CD4-positive, alpha-beta T cell treated with Interleukin-15 for 1 hour (primary cell): ENCODE measurements at regions not wholly inside any gene's neighbourhood (a gene's known extent, or its start where the extent isn't known, plus 50 kb on each side); places are given as distances from the start of the nearest gene placed in this dataset.
"Not testable (repeated sequence)": the region's sequence is repeated elsewhere in the genome, so short reads cannot be mapped to it uniquely, and the experiment has no call there.

ENCODE experiments used
- DNase-seq: peaks from one replicate; pipeline ENCODE4 v3.0.0-alpha.2; 2020

DNA sequence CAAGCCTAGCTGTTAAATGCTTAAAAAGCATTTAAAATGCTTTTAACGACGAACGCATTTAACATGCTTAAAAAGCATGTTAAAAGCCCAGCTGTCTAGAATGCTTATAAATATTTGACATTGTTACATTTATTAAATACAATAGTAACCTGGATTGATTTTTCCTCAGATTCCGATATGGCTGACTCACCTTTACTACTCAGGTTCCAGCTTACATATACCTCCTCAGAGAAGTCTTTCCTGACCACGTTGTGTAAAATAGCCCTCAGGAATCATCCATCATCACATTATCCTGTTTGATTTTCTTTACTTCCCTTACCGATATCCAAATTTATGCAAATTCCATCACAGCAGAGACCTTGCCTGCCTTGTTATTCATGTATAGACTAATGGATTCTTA is 51.4 kb downstream of the SLC41A2 start:
- no peak for DNase-seq

- not testable (repeated sequence) for DNase-seq
Observed at GRCh38 chr12:104905446-104905845, 52.6 kb downstream of the SLC41A2 start.

DNA sequence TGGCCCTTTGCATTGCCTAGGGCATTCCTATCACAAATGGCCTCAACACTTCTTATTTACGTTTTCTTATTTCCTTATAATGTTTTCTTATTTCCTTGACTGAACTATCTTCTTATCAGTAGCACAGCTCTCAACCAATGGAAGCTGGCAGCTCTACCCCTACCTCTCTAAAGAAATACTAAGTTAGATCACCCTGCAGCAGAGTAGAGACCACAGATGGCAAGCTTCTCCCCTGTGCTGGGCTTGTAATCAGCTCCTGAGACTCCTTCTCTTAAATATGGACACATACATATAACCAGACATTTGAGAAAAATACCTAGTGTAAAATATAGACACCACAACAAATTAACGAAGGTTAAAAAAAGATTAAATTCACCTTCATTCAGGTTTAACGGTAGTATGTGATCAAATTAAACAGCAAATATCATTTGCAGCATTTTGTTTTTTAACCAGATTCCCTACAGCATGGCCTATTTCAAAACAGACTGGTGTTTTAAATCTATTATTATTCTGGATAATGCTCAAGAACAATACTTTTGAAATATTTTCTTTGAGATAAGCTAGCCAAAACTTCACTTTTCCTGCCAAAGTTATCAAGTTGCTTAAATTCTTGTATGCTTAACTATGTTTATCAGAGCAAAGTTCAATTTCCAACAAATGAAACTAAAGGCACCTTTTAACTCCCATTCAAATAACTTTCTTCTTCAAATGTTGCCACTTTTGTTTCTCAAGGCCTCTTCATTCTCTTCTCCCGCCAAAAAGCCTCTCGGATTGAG is 54.3 kb downstream of the SLC41A2 start:
- DNase-seq: no peak

GRCh38 chr12:104902125-104902524 is 56.0 kb downstream of the SLC41A2 start:
- DNase-seq: no peak

DNA sequence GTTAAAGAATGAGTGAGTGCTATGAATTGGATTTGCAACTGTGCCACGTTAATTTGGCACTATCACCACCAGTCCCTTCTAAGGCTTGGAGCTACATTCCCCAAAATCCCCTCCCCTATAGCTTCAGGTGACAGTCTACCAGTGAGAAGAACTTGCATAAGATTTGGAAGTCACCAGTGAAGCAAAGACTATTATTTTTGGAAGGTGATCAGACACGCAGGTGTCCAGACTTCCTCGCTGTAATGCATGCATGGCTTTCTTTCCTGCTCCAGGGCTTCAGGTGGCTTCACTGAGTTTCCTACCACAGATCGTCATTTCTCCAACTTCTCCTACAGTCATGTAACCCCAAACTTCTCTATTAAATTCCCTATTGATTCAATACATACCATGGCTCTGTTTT is 61.4 kb downstream of the SLC41A2 start:
- no peak for DNase-seq

- DNase-seq: no peak
Observed at GRCh38 chr12:104896146-104896545, 61.9 kb downstream of the SLC41A2 start.

DNA sequence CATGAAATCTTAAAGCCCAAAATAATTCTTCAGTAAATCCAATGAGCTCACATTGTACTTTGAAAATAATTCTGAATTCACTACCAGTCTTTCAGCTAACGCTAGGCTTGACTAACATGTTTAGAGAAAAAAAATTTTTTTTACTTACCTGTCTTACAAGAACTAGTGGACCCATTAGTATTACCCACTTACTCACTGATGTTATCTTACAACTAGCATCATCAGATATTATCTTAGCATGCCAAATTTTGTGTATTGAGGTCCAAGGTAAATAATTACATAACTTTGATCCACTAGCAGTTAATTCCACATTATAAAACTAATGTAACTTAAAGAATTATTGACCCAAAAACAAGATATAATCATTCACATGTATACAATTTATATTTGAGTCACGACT is 62.7 kb downstream of the SLC41A2 start:
- DNase-seq: no peak

GRCh38 chr12:104890476-104891096 is 67.5 kb downstream of the SLC41A2 start:
- DNase-seq: no peak

GRCh38 chr12:104889735-104890134 is 68.4 kb downstream of the SLC41A2 start:
- no peak for DNase-seq

DNA sequence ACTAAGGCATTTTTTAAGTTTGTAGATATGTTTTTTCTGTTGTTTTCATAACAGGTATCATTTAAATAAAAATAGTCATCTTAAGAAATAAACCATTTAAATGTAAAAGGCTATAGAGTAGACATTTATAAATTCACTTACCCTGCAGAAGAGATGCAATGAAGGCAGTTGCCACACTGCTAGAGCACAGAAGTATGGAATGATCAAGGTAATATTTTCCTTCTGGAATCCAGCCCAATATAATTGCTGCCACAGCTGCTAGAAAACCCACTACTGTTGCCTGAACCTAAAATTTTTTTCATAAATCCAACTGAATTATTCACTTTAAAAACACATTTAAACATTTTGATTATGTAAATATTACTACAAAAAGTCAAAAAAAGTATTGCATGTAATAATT is 69.2 kb downstream of the SLC41A2 start:
- no peak for DNase-seq

GRCh38 chr12:104888481-104888880 is 69.6 kb downstream of the SLC41A2 start:
- no peak for DNase-seq

- DNase-seq: no peak
Observed at GRCh38 chr12:104887452-104887851, 70.6 kb downstream of the SLC41A2 start.

- no peak for DNase-seq
Observed at GRCh38 chr12:104886418-104887401, 71.4 kb downstream of the SLC41A2 start.

GRCh38 chr12:104878858-104879257 is 79.2 kb downstream of the SLC41A2 start:
- DNase-seq: not testable (repeated sequence)

DNA sequence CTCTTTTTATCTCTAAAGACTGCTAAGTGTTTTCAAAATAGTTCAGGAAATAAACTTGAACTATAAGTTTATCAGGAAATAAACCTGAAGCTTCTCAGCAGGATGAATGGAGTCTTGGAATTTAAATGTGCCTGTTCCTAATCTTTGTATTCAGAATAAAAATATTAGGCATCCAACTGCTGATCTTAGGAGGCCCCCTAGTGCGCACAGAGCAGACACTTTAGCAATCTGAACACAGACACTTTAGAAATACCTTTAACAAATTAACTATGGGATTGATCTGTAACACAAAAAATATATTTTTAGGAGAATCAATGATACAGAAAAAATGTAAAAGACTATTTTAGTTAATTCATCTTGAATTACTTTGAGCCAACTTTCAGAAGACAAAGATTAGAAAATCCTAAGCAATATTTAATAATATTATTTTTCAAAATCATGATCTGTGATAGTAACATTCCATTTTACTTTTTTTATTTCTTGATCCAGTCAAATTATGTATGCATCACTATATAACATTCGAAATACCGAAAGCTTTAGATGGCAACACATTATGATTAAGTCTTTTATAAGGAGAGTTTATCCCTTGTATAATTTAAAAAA is 80.9 kb downstream of the SLC41A2 start:
- DNase-seq: peak; percentile 30

- no peak for DNase-seq
Observed at GRCh38 chr12:104873374-104873773, 84.7 kb downstream of the SLC41A2 start.

- no peak for DNase-seq
Observed at GRCh38 chr12:104870797-104871196, 87.3 kb downstream of the SLC41A2 start.

DNA sequence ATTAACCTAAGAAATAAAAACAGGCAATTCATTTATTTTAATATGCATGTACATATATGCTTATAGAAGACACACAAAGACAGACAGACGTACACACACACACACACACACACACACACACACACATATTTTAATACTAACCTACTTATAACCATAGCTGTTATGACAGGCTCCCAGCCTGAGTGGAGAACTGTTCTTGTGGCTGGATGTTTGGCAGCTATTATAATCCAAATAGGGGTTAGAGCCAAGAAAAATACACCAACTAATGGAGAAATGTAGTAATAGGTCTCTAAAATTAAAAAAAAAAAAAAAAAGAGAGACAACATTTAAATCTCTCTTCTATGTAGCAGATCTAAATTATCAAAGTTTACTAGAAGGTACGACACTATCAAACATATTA is 91.8 kb downstream of the SLC41A2 start:
- DNase-seq: no peak

DNA sequence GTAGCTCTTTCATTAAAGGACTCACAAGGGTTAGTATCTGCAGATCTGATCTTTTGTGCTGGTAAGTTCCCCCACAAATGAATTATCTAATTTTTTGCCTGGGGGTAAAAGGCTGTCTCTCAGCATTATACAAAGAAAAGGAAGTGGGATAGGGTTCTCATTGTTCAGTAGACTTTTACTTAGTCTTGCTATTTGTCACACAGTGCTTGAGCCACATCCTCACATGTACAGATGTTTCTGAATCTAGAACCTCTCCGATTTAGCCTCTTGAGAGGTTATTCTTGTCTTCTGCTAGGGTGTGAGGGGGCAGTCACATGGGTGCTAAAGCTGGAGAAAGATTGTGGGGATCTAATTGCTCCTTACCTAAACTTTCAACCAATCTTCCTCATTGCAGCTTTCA is 93.0 kb downstream of the SLC41A2 start:
- DNase-seq: no peak

DNA sequence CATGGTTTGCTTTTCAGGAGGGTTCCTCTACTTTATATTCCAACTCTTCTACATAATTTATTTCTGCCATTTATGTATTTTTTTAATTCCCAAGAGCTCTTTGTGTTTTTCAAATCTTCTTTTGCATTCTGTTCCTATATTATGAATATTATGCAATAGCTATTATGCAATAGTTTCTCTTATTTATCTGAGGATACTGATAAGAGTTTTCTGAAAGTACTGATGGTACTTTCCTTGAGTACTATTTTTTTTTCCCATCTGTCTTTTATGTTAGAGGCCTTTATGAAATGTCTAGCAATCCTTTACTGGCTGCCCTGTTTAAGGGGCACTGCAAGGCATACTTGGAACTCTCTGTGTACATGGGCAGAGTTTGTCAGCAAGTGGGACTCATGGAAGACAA is 93.4 kb downstream of the SLC41A2 start:
- DNase-seq: no peak

- DNase-seq: no peak
Observed at GRCh38 chr12:104863296-104863948, 94.7 kb downstream of the SLC41A2 start.
